Cardiac muscle cell (in vitro differentiated cells and primary cell): ENCODE measurements at regions not wholly inside any gene's neighbourhood (a gene's known extent, or its start where the extent isn't known, plus 50 kb on each side); places are given as distances from the start of the nearest gene placed in this dataset.
"Not testable (repeated sequence)": the region's sequence is repeated elsewhere in the genome, so short reads cannot be mapped to it uniquely, and the experiment has no call there.

Experiments
- DNase-seq, 2 donors: peaks; one replicate each; pipeline versions ENCODE4 v3.0.0 to v3.0.0-alpha.2; 2010 to 2017; ENCODE audit warnings: low read depth in 1 of 2, low spot score in 1 of 2
- H3K27ac ChIP-seq: fragments of 200-600 bp; sonication (generic); 2 replicates; pipeline ENCODE4 v1.5.1; 2016
- H3K27me3 ChIP-seq: fragments of 200-600 bp; sonication (generic); 2 replicates; pipeline ENCODE4 v1.6.0; 2016; ENCODE audit warnings: control low read depth
- H3K36me3 ChIP-seq: fragments of 200-600 bp; sonication (generic); 2 replicates; pipeline ENCODE4 v1.5.1; 2016; ENCODE audit warnings: control low read depth
- H3K4me1 ChIP-seq: fragments of 200-600 bp; sonication (generic); 2 replicates; pipeline ENCODE4 v1.8.1; 2017; ENCODE audit warnings: low read depth, mild to moderate bottlenecking, mixed run types
- H3K4me3 ChIP-seq: fragments of 200-600 bp; sonication (generic); 2 replicates; pipeline ENCODE4 v1.5.1; 2016; ENCODE audit warnings: mild to moderate bottlenecking
- H3K9me3 ChIP-seq: fragments of 200-600 bp; sonication (generic); 2 replicates; pipeline ENCODE4 v1.5.1; 2017; ENCODE audit warnings: low read depth, mild to moderate bottlenecking, control low read depth
- TF ChIP-seq, protein P1 (sequence below): IDR thresholded peaks from 2 replicates; pipeline ENCODE4 v1.5.1; 2012; ENCODE audit warnings: low read depth, mild to moderate bottlenecking, low read length

DNA sequence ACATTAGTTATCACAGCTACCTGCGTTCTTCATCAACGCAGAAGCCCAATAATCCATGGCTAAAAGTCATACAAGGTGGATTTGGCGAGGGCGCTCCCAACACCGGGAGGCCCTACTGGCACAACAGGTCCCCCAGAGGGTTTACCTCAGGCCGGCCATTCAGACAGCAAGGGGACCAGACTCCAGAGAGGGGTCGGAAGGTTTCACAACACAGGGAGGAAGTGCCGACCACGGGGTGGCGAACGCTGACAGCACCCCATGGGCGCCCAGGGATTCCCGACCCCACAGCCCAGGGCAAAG is 1515.9 kb upstream of the DEFB115 start:
- H3K36me3 ChIP-seq: no peaks in the 10 kb centered on the region
- H3K27me3 ChIP-seq: no peaks in the 10 kb centered on the region
- no peaks in the 10 kb centered on the region for H3K9me3 ChIP-seq
- H3K27ac ChIP-seq: no peak overlapping the region
- DNase-seq: no peak
- H3K4me3 ChIP-seq: no peak overlapping the region
- TF ChIP-seq, protein P1, sequence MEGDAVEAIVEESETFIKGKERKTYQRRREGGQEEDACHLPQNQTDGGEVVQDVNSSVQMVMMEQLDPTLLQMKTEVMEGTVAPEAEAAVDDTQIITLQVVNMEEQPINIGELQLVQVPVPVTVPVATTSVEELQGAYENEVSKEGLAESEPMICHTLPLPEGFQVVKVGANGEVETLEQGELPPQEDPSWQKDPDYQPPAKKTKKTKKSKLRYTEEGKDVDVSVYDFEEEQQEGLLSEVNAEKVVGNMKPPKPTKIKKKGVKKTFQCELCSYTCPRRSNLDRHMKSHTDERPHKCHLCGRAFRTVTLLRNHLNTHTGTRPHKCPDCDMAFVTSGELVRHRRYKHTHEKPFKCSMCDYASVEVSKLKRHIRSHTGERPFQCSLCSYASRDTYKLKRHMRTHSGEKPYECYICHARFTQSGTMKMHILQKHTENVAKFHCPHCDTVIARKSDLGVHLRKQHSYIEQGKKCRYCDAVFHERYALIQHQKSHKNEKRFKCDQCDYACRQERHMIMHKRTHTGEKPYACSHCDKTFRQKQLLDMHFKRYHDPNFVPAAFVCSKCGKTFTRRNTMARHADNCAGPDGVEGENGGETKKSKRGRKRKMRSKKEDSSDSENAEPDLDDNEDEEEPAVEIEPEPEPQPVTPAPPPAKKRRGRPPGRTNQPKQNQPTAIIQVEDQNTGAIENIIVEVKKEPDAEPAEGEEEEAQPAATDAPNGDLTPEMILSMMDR: no peak
- no peaks in the 10 kb centered on the region for H3K4me1 ChIP-seq

DNA sequence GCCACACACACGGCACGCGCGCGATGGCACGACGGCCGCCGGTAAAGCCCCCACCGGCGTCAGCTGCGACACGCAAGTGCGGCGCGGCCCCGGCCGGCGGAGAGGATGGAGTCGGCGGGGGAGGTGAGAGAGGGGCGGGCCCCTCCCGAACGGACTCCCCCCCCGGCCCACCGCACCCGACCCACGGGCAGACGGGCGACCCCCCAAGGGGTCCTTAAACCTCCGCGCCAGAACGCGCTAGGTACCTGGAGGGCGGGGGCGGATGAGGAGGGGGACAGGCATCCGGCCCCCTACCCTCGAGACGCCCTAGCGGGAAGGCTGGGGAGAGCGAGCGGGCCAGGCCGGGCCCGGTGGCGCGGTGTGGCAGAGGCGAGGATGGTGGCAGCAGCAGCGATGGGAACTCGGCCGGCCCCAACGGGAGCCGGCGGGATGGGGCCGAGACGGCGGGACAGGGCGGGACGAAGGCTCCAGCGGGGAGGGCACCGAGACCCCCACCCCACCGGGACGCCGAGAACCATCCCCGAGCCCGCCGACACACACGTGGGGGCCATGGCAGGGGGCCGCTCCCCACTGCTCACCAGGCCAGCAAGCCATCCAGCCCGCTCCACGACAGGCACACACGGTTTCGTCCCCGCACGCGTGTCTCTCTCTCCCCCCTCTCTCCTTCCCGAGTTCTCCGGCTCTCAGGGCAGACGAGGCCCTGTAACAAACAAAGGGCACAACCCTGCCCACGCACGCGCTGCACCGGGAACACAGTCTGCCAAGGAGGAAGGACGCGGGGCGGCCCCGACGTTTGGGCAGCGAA is 1515.4 kb upstream of the DEFB115 start:
- Histone ChIP-seq H3K4me1 (no peaks in the 10 kb centered on the region), H3K27ac (no peak overlapping the region), H3K36me3 (no peaks in the 10 kb centered on the region), H3K9me3 (no peaks in the 10 kb centered on the region), H3K27me3 (no peaks in the 10 kb centered on the region), H3K4me3 (no peak overlapping the region)
- TF ChIP-seq, protein P1: no peak
- no peak for DNase-seq

DNA sequence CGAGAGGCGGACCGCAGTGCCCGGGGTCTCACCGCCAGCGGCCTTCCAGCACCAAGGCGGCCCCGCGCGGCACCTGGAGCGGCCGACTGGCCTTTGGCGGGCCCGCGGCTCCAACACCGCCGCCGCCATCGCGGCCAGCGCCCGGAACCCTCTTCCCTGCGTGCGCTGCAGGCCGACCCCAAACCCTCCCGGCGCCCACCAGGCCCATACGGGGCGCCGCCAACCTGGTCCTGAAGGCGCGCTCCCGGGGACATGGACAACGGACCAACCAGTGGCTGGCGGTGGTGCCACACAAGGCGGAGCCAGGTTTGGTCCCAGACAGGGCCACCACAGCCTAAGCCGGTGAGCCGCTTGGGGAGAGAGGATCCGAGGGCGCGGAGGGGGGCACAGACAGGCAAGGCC is 1514.8 kb upstream of the DEFB115 start:
- H3K27ac ChIP-seq: no peak overlapping the region
- no peaks in the 10 kb centered on the region for H3K36me3 ChIP-seq
- TF ChIP-seq, protein P1: no peak
- no peaks in the 10 kb centered on the region for H3K4me1 ChIP-seq
- H3K27me3 ChIP-seq: no peaks in the 10 kb centered on the region
- no peaks in the 10 kb centered on the region for H3K9me3 ChIP-seq
- H3K4me3 ChIP-seq: no peak overlapping the region
- no peak for DNase-seq

DNA sequence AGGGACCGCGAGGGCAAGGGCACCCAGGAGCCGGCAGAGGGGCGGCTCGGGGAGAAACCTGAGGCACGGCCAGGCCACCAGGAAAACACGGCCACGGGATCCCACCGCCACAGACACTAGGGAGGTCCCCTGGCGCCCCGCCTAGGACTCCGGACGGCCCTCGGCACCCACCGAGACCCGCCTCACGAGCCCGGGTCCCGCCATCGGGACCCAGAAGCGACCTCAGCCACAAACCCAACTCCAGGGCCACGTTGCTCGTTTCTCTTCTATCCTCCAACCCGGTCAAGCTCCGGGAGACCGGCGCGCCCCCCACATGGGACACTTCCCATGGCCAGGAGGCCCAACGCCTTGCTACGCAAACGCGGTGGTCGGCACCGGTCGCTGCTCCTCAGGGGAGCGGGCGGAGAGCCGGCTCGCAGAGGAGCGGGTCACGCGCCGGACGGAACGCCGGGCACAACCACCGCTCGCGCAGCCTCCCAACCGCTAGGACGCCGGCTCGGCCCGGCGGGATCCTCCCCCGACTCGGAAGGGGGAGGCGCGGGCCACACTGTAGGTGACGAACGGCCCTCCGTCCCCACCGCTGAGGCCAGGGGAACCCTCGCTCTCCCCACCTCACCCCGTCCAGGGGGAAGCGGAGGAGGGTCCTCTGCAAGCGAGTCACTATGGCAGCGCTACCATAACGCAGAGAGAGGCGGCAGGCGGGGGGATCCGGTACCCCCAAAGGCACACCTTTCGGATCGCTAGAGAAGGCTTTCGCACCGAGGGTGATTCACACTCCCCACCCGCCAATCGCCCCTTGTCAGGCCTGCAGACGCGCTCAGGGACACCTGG is 1514.1 kb upstream of the DEFB115 start:
- Histone ChIP-seq H3K36me3 (no peaks in the 10 kb centered on the region), H3K4me1 (no peaks in the 10 kb centered on the region), H3K27ac (no peak overlapping the region), H3K27me3 (no peaks in the 10 kb centered on the region), H3K9me3 (no peaks in the 10 kb centered on the region), H3K4me3 (no peak overlapping the region)
- no peak for DNase-seq
- TF ChIP-seq, protein P1: no peak

DNA sequence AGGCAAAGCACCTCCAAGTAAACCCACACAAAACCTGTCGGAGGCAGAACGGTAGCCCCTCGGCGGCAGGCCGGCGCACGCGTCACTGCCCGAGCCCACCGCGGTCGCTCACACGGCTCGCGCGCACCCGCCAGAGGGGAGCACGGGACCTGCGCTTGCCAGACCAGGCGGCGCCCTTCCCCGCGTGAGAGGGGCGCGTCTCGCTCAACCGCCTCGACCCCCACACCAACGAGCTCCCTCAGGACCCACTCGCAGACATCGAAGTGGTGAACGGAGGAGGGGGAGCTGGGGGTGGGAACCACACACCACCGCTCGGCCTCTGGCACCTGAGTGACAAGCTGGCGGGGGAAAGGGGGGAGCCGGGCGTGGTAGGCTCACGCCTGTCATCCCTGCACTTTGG is 1513.4 kb upstream of the DEFB115 start:
- DNase-seq: no peak
- TF ChIP-seq, protein P1: no peak
- no peaks in the 10 kb centered on the region for H3K9me3 ChIP-seq

DNA sequence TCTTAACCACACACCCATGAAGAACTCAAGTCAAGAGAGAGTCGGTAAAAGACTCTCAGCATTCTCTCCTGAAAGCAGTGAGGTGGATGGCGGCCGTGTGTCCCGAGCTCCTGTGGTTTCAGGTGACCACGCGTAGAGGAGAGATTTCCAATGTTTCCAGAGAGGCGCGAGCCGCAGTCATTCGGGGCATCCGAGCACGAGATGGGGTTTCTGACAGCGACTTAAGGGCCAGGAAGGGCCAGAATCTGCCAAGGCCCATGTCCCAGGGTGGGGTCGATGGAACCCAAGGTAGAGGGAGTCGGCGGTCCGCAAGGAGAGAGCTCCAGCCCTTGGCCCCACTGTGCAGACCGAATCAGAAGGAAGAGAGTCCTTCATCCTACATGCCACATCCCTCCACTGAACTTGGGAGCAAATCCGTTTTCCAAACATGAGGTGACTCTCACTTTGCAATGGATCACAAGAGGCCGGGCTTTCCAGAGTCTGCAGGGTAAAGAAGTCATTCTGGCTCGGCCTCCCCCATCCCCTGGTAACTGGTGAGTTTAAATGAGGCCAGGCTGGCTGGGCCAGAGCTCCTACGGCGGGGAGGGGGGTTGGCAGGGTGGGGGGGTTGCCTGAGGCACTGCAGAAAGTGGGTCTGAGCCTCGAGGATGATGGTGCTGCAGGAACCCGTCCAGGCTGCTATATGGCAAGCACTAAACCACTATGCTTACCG is 1511.8 kb upstream of the DEFB115 start:
- not testable (repeated sequence) for H3K36me3 ChIP-seq, H3K27me3 ChIP-seq, DNase-seq, H3K4me1 ChIP-seq, H3K9me3 ChIP-seq, H3K4me3 ChIP-seq, H3K27ac ChIP-seq

More for the DNA sequence above, 1513.4 kb upstream of the DEFB115 start:
- Histone ChIP-seq H3K4me3 (no peak overlapping the region), H3K27ac (no peak overlapping the region), H3K36me3 (no peaks in the 10 kb centered on the region), H3K27me3 (no peaks in the 10 kb centered on the region), H3K4me1 (no peaks in the 10 kb centered on the region)
